DOHH2 (cell line): ENCODE measurements at regions not wholly inside any gene's neighbourhood (a gene's known extent, or its start where the extent isn't known, plus 50 kb on each side); places are given as distances from the start of the nearest gene placed in this dataset.

Experiments
- EZH2phosphoT487 ChIP-seq: fragments of 200-600 bp; sonication (generic); IDR thresholded peaks from 2 replicates; pipeline ENCODE4 v1.6.1; 2017; ENCODE audit warnings: borderline replicate concordance, mild to moderate bottlenecking, antibody characterized with exemption, low read length, moderate library complexity, mixed read lengths
- TF ChIP-seq, protein P1 (sequence below): fragments of 200-600 bp; sonication (generic); IDR thresholded peaks from one replicate; pipeline ENCODE4 v1.5.1; 2014; ENCODE audit warnings: antibody characterized with exemption, mild to moderate bottlenecking, low read depth, low read length; ENCODE audit not compliant: poor library complexity, severe bottlenecking

DNA sequence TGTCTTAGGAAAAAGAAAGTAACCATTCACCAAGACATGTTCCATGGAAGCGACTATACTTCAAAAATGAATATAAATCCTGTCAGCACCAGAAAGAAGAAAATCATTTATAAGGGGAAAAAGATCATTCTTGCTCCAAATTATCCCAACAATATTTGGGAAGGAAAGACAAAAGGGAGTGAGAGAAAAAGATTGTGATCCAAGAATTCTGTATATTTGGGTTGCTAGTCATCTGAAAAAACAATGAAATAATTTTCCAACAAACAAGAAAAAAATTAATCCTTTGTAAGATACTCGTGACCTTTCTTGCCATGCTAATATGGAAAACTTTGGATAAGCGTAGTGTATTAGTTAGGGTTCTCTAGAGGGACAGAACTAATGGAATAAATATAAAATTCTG, 163.2 kb upstream of the ZNF32 start:
- TF ChIP-seq, protein P1, sequence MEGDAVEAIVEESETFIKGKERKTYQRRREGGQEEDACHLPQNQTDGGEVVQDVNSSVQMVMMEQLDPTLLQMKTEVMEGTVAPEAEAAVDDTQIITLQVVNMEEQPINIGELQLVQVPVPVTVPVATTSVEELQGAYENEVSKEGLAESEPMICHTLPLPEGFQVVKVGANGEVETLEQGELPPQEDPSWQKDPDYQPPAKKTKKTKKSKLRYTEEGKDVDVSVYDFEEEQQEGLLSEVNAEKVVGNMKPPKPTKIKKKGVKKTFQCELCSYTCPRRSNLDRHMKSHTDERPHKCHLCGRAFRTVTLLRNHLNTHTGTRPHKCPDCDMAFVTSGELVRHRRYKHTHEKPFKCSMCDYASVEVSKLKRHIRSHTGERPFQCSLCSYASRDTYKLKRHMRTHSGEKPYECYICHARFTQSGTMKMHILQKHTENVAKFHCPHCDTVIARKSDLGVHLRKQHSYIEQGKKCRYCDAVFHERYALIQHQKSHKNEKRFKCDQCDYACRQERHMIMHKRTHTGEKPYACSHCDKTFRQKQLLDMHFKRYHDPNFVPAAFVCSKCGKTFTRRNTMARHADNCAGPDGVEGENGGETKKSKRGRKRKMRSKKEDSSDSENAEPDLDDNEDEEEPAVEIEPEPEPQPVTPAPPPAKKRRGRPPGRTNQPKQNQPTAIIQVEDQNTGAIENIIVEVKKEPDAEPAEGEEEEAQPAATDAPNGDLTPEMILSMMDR, result no peak
- no peak for TF ChIP-seq EZH2phosphoT487
